ENCODE measurements at regions not wholly inside any gene's neighbourhood (a gene's known extent, or its start where the extent isn't known, plus 50 kb on each side); places are given as distances from the start of the nearest gene placed in this dataset.

- RAD21 ChIA-PET (ENCODE audit: low non-redundant PET in 1 of 2, low total read pairs in 2 of 2, uncharacterized antibody in 2 of 2, unreplicated experiment in 2 of 2), result no interaction called here
- BruUV-seq (replicated peaks), result no TSS peak
- POLR2A ChIA-PET, result no interaction called here
- H3K4me3 ChIP-seq (replicated peaks in 1 of 2; ENCODE audit: low read depth in 1 of 2, low read length in 2 of 2), result no peak overlapping the region
- no peaks in the 10 kb centered on the region for H4K20me1 ChIP-seq (ENCODE audit: insufficient read depth)
- H3K4me2 ChIP-seq (ENCODE audit: low read length), result no peak overlapping the region
- no peaks in the 10 kb centered on the region for H3K9me2 ChIP-seq (ENCODE audit: insufficient read depth)
- TF ChIP-seq JUND (IDR thresholded peaks at IDR 0.05), result no peak
- TF ChIP-seq CTCF (IDR thresholded peaks at IDR 0.05 in 2 of 3, conservative IDR thresholded peaks at IDR 0.05 in 1 of 3; ENCODE audit: borderline replicate concordance in 1 of 3, insufficient read depth in 1 of 3, low read depth in 2 of 3, low read length in 2 of 3), result no peak
- no peak for TF ChIP-seq REST (IDR thresholded peaks at IDR 0.05; ENCODE audit: low read depth)
- no peak for TF ChIP-seq FOSL1 (IDR thresholded peaks at IDR 0.05; ENCODE audit: low read depth)
- no peak for TF ChIP-seq POLR2AphosphoS5 (IDR thresholded peaks at IDR 0.05; ENCODE audit: low read depth, low read length)
- TF ChIP-seq SP1 (IDR thresholded peaks at IDR 0.05; ENCODE audit: low read depth), result no peak
- TF ChIP-seq EZH2phosphoT487 (IDR thresholded peaks at IDR 0.05; ENCODE audit: borderline replicate concordance), result no peak
- no peak for TF ChIP-seq CBX3 (IDR thresholded peaks at IDR 0.05; ENCODE audit: low read depth)
- TF ChIP-seq EZH2 (IDR thresholded peaks at IDR 0.05), result no peak
- TF ChIP-seq RAD21 (IDR thresholded peaks at IDR 0.05; ENCODE audit: low read depth), result no peak
- TF ChIP-seq ZBTB33 (IDR thresholded peaks at IDR 0.05; ENCODE audit: extremely low read depth, insufficient replicate concordance, low read length), result no peak
- TF ChIP-seq YY1 (IDR thresholded peaks at IDR 0.05; ENCODE audit: extremely low read depth, insufficient replicate concordance, low read depth, low read length), result no peak
- TF ChIP-seq POLR2A (IDR thresholded peaks at IDR 0.05; ENCODE audit: borderline replicate concordance, extremely low read depth, insufficient read depth, insufficient read length), result no peak
- no peak for TF ChIP-seq TCF7L2 (IDR thresholded peaks at IDR 0.05; ENCODE audit: borderline replicate concordance, extremely low read depth, insufficient read depth, insufficient read length)
- TF ChIP-seq ZNF274 (IDR thresholded peaks at IDR 0.05; ENCODE audit: low read depth, low read length), result no peak
- no peak for TF ChIP-seq CEBPB (IDR thresholded peaks at IDR 0.05; ENCODE audit: low read depth)
- no peak for TF ChIP-seq ELF1 (IDR thresholded peaks at IDR 0.05; ENCODE audit: borderline replicate concordance, low read depth)
- TF ChIP-seq ZFX (IDR thresholded peaks at IDR 0.05), result no peak
- TF ChIP-seq SIN3A (IDR thresholded peaks at IDR 0.05; ENCODE audit: low read depth), result no peak
- no peaks in the 10 kb centered on the region for H3K9me3 ChIP-seq (ENCODE audit: control insufficient read depth in 1 of 2, insufficient read depth in 1 of 2, low read depth in 1 of 2, low read length in 2 of 2)
- no peak overlapping the region for H3K27ac ChIP-seq (ENCODE audit: low read depth, low read length)
- DNase-seq (ENCODE audit: low read depth, low spot score) (no peak), ATAC-seq (no peak)
- H3K4me1 ChIP-seq (ENCODE audit: control insufficient read depth in 1 of 2, insufficient read depth in 2 of 2, low read length in 2 of 2), result no peaks in the 10 kb centered on the region; a peak in 1 of 4 replicates
- intact Hi-C loops (cut with micrococcal nuclease), result no loop called here
- no peak overlapping the region for H2AFZ ChIP-seq (ENCODE audit: low read depth, low read length, poor library complexity, severe bottlenecking)
- H3K79me2 ChIP-seq (ENCODE audit: insufficient read depth, low read length), result no peaks in the 10 kb centered on the region
- peaks cover 12% of the 10 kb centered on the region for H3K27me3 ChIP-seq (ENCODE audit: insufficient read depth, low read length)
- no peaks in the 10 kb centered on the region for H3K36me3 ChIP-seq (ENCODE audit: control insufficient read depth in 1 of 2, insufficient read depth in 2 of 2, low read length in 2 of 2)
- H3K9ac ChIP-seq (ENCODE audit: low read length), result no peak overlapping the region
- CTCF ChIA-PET, result no interaction called here
These were observed 114.3 kb downstream of the ASCL4 start for GRCh38 chr12:107888789-107889188.

Data from HCT116 (cell line).